ENCODE measurements at regions not wholly inside any gene's neighbourhood (a gene's known extent, or its start where the extent isn't known, plus 50 kb on each side); places are given as distances from the start of the nearest gene placed in this dataset.

DNA sequence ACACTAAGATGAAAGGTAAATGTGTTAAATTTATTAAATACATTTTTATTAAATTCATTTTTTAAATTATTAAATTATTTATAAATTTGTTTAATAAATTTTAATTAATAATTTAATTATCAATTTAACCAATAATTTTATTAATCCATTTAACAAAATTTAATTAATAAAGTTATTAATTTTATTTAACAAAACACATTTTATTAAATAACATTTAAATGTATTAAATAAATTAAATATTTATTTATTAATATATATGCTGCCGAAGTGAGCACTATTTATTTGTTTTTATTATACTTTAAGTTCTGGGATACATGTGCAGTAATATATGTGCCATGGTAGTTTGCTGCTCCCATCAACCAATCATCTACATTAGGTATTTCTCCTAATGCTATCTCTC is 719.5 kb downstream of the TRIML1 start:
- Histone ChIP-seq H3K9me3 (no peaks in the 10 kb centered on the region), H3K27ac (no peak overlapping the region), H3K4me1 (no peaks in the 10 kb centered on the region), H3K4me3 (no peak overlapping the region), H3K36me3 (no peaks in the 10 kb centered on the region), H3K27me3 (no peaks in the 10 kb centered on the region)
- intact Hi-C loops (cut with DNase I) = no loop called here
- DNase-seq = no peak
- WGBS, 2 donors = 44 to 45% methylated on average over 1 of the region's 1 CpG
- TF ChIP-seq, protein P1, sequence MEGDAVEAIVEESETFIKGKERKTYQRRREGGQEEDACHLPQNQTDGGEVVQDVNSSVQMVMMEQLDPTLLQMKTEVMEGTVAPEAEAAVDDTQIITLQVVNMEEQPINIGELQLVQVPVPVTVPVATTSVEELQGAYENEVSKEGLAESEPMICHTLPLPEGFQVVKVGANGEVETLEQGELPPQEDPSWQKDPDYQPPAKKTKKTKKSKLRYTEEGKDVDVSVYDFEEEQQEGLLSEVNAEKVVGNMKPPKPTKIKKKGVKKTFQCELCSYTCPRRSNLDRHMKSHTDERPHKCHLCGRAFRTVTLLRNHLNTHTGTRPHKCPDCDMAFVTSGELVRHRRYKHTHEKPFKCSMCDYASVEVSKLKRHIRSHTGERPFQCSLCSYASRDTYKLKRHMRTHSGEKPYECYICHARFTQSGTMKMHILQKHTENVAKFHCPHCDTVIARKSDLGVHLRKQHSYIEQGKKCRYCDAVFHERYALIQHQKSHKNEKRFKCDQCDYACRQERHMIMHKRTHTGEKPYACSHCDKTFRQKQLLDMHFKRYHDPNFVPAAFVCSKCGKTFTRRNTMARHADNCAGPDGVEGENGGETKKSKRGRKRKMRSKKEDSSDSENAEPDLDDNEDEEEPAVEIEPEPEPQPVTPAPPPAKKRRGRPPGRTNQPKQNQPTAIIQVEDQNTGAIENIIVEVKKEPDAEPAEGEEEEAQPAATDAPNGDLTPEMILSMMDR (IDR thresholded peaks at IDR 0.05) = no peak
- TF ChIP-seq POLR2A (IDR thresholded peaks at IDR 0.05) (no peak), EP300 (IDR thresholded peaks at IDR 0.05) (no peak), POLR2AphosphoS5 (IDR thresholded peaks at IDR 0.05) (no peak)

GRCh38 chr4:188864741-188865140 is 725.5 kb downstream of the TRIML1 start:
- Histone ChIP-seq H3K4me1 (no peaks in the 10 kb centered on the region), H3K27me3 (no peaks in the 10 kb centered on the region), H3K36me3 (no peaks in the 10 kb centered on the region), H3K4me3 (no peak overlapping the region), H3K9me3 (no peaks in the 10 kb centered on the region), H3K27ac (no peak overlapping the region)
- TF ChIP-seq, protein P1 (IDR thresholded peaks at IDR 0.05) = no peak
- TF ChIP-seq EP300 (IDR thresholded peaks at IDR 0.05) (no peak), POLR2AphosphoS5 (IDR thresholded peaks at IDR 0.05) (no peak), POLR2A (IDR thresholded peaks at IDR 0.05) (no peak)
- no peak for DNase-seq
- WGBS, 2 donors = 55 to 76% methylated on average over 10 of the region's 10 CpGs
- intact Hi-C loops (cut with DNase I) = no loop called here

- WGBS, 2 donors = 0% methylated on average over 1 of the region's 1 CpG
- TF ChIP-seq POLR2AphosphoS5 (IDR thresholded peaks at IDR 0.05) (no peak), EP300 (IDR thresholded peaks at IDR 0.05) (no peak), POLR2A (IDR thresholded peaks at IDR 0.05) (no peak)
- TF ChIP-seq, protein P1 (IDR thresholded peaks at IDR 0.05) = no peak
- intact Hi-C loops (cut with DNase I) = no loop called here
These were observed 728.6 kb downstream of the TRIML1 start for GRCh38 chr4:188867796-188868195.

GRCh38 chr4:188869581-188869980 is 730.3 kb downstream of the TRIML1 start:
- intact Hi-C loops (cut with DNase I) = no loop called here
- no peaks in the 10 kb centered on the region for H3K9me3 ChIP-seq
- H3K27ac ChIP-seq = no peak overlapping the region
- TF ChIP-seq, protein P1 (IDR thresholded peaks at IDR 0.05) = no peak
- no peak for TF ChIP-seq POLR2AphosphoS5 (IDR thresholded peaks at IDR 0.05)
- TF ChIP-seq POLR2A (IDR thresholded peaks at IDR 0.05) = no peak
- no peak for TF ChIP-seq EP300 (IDR thresholded peaks at IDR 0.05)
- H3K4me3 ChIP-seq = no peak overlapping the region
- 83 to 90% methylated on average over 8 of the region's 8 CpGs for WGBS, 2 donors
- H3K36me3 ChIP-seq = no peaks in the 10 kb centered on the region
- H3K4me1 ChIP-seq = no peaks in the 10 kb centered on the region
- no peaks in the 10 kb centered on the region for H3K27me3 ChIP-seq
- no peak for DNase-seq

More at GRCh38 chr4:188867796-188868195, 728.6 kb downstream of the TRIML1 start:
- no peak overlapping the region for H3K4me3 ChIP-seq
- no peaks in the 10 kb centered on the region for H3K27me3 ChIP-seq
- no peak for DNase-seq
- H3K27ac ChIP-seq = no peak overlapping the region
- no peaks in the 10 kb centered on the region for H3K9me3 ChIP-seq
- no peaks in the 10 kb centered on the region for H3K4me1 ChIP-seq
- no peaks in the 10 kb centered on the region for H3K36me3 ChIP-seq

- TF ChIP-seq, protein P1 (IDR thresholded peaks at IDR 0.05) = no peak
These were observed 733.6 kb downstream of the TRIML1 start for GRCh38 chr4:188872809-188873208.

More at GRCh38 chr4:188872809-188873208, 733.6 kb downstream of the TRIML1 start:
- 81 to 95% methylated on average over 13 of the region's 13 CpGs for WGBS, 2 donors
- intact Hi-C loops (cut with DNase I) = no loop called here
- Histone ChIP-seq H3K27ac (no peak overlapping the region), H3K9me3 (no peaks in the 10 kb centered on the region), H3K4me1 (no peaks in the 10 kb centered on the region), H3K27me3 (no peaks in the 10 kb centered on the region), H3K36me3 (no peaks in the 10 kb centered on the region), H3K4me3 (no peak overlapping the region)
- DNase-seq = no peak
